Ishikawa (cell line): ENCODE measurements at regions not wholly inside any gene's neighbourhood (a gene's known extent, or its start where the extent isn't known, plus 50 kb on each side); places are given as distances from the start of the nearest gene placed in this dataset.

Source experiments
- EP300 ChIP-seq: IDR thresholded peaks from 2 replicates; pipeline ENCODE4 v1.6.1; 2012; ENCODE audit warnings: borderline replicate concordance
- FOXM1 ChIP-seq: IDR thresholded peaks from 2 replicates; pipeline ENCODE4 v1.6.1; 2012; ENCODE audit warnings: low read depth, borderline replicate concordance
- NFIC ChIP-seq: IDR thresholded peaks from 2 replicates; pipeline ENCODE4 v1.6.1; 2012
- RAD21 ChIP-seq: IDR thresholded peaks from 2 replicates; pipeline ENCODE4 v1.6.1; 2012; ENCODE audit warnings: low read depth
- REST ChIP-seq: IDR thresholded peaks from 2 replicates; pipeline ENCODE4 v1.6.1; 2012; ENCODE audit warnings: low read depth, mild to moderate bottlenecking
- TAF1 ChIP-seq: IDR thresholded peaks from 2 replicates; pipeline ENCODE4 v1.6.1; 2012; ENCODE audit warnings: low read depth, mild to moderate bottlenecking
- YY1 ChIP-seq: IDR thresholded peaks from 2 replicates; pipeline ENCODE4 v1.6.1; 2012; ENCODE audit warnings: low read depth
- TF ChIP-seq, protein P1 (sequence below): IDR thresholded peaks from 2 replicates; pipeline ENCODE4 v1.6.1; 2012

GRCh38 chr2:167368371-167368770, 480.1 kb downstream of the XIRP2 start:
- no peak for TF ChIP-seq RAD21
- TF ChIP-seq TAF1 = no peak
- TF ChIP-seq REST = no peak
- TF ChIP-seq, protein P1, sequence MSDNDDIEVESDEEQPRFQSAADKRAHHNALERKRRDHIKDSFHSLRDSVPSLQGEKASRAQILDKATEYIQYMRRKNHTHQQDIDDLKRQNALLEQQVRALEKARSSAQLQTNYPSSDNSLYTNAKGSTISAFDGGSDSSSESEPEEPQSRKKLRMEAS = no peak
- TF ChIP-seq YY1 = no peak
- no peak for TF ChIP-seq EP300
- TF ChIP-seq NFIC = no peak
- no peak for TF ChIP-seq FOXM1
